ENCODE measurements at regions not wholly inside any gene's neighbourhood (a gene's known extent, or its start where the extent isn't known, plus 50 kb on each side); places are given as distances from the start of the nearest gene placed in this dataset.
A peak's percentile ranks its signal among the peaks of the same experiment; 100 is the strongest.

GRCh38 chr2:41985573-41986095, 62.2 kb upstream of the PKDCC start:
- WGBS = 90% methylated on average over 5 of the region's 5 CpGs
- H3K9ac ChIP-seq (ENCODE audit: low read depth in 1 of 2, low read length in 2 of 2) = no peak overlapping the region

DNA sequence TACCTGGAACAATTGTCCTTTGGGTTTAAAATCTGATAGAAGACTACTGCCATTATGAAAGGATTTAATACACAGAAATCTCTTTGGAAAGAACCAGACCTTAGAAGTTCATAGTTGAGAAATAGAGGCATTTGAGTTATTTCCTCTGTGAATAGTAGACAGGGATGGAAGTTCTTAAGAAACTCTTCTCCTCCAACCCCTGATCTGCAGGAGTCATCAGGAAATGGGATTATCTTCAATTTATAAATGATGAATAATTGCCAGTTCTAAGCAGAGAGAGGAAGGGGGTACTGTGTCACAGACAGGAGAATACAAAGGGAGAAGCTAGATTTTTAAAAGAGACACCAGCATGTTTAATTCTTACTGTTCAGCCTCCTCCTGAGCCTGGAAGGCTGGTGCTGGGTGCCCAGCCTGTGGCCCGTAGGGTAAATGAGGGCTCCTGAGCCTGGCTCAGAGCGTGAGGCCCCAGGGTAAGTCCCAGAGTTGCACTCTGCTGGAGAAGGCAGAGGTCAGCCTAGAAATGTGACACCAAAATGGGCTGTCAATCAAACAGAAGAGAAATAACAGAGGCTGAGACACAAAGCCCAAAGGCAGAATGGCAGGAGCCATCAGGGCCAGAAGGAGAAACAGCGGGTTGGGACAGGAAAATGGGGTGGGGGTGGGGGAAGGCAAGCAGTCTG, 58.2 kb upstream of the PKDCC start:
- DNase-seq (ENCODE audit: low spot score) = no peak
- Histone ChIP-seq H3K27me3 (ENCODE audit: control insufficient read depth in 4 of 4, insufficient read depth in 4 of 4, low read length in 3 of 4) (no peaks in the 10 kb centered on the region), H3K4me1 (ENCODE audit: control insufficient read depth in 4 of 4, insufficient read depth in 4 of 4, low read length in 3 of 4) (no peaks in the 10 kb centered on the region), H3K4me3 (ENCODE audit: low read depth in 1 of 3, low read length in 3 of 3) (no peak overlapping the region), H3K9ac (ENCODE audit: low read depth in 1 of 2, low read length in 2 of 2) (no peak overlapping the region), H3K36me3 (ENCODE audit: control insufficient read depth in 4 of 4, insufficient read depth in 3 of 4, low read depth in 1 of 4, low read length in 3 of 4) (no peaks in the 10 kb centered on the region), H3K27ac (ENCODE audit: low read depth in 1 of 2, low read length in 2 of 2) (peak overlapping the region in 1 of 2 donors; percentile 37), H3K9me3 (ENCODE audit: control insufficient read depth in 4 of 4, low read length in 3 of 4) (no peaks in the 10 kb centered on the region)
- 84% methylated on average over 3 of the region's 3 CpGs for WGBS
- TF ChIP-seq, protein P1, sequence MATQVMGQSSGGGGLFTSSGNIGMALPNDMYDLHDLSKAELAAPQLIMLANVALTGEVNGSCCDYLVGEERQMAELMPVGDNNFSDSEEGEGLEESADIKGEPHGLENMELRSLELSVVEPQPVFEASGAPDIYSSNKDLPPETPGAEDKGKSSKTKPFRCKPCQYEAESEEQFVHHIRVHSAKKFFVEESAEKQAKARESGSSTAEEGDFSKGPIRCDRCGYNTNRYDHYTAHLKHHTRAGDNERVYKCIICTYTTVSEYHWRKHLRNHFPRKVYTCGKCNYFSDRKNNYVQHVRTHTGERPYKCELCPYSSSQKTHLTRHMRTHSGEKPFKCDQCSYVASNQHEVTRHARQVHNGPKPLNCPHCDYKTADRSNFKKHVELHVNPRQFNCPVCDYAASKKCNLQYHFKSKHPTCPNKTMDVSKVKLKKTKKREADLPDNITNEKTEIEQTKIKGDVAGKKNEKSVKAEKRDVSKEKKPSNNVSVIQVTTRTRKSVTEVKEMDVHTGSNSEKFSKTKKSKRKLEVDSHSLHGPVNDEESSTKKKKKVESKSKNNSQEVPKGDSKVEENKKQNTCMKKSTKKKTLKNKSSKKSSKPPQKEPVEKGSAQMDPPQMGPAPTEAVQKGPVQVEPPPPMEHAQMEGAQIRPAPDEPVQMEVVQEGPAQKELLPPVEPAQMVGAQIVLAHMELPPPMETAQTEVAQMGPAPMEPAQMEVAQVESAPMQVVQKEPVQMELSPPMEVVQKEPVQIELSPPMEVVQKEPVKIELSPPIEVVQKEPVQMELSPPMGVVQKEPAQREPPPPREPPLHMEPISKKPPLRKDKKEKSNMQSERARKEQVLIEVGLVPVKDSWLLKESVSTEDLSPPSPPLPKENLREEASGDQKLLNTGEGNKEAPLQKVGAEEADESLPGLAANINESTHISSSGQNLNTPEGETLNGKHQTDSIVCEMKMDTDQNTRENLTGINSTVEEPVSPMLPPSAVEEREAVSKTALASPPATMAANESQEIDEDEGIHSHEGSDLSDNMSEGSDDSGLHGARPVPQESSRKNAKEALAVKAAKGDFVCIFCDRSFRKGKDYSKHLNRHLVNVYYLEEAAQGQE (IDR thresholded peaks at IDR 0.05) = no peak
- TF ChIP-seq HNF4G (IDR thresholded peaks at IDR 0.05) = no peak
- TF ChIP-seq, protein P2, sequence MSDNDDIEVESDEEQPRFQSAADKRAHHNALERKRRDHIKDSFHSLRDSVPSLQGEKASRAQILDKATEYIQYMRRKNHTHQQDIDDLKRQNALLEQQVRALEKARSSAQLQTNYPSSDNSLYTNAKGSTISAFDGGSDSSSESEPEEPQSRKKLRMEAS (IDR thresholded peaks at IDR 0.05) = no peak

More at GRCh38 chr2:41985573-41986095, 62.2 kb upstream of the PKDCC start:
- H3K36me3 ChIP-seq (ENCODE audit: control insufficient read depth in 4 of 4, insufficient read depth in 3 of 4, low read depth in 1 of 4, low read length in 3 of 4) = no peaks in the 10 kb centered on the region
- H3K4me3 ChIP-seq (ENCODE audit: low read depth in 1 of 3, low read length in 3 of 3) = no peak overlapping the region
- no peak overlapping the region for H3K27ac ChIP-seq (ENCODE audit: low read depth in 1 of 2, low read length in 2 of 2)
- no peaks in the 10 kb centered on the region for H3K27me3 ChIP-seq (ENCODE audit: control insufficient read depth in 4 of 4, insufficient read depth in 4 of 4, low read length in 3 of 4)
- H3K4me1 ChIP-seq (ENCODE audit: control insufficient read depth in 4 of 4, insufficient read depth in 4 of 4, low read length in 3 of 4) = no peaks in the 10 kb centered on the region
- TF ChIP-seq, protein P3, sequence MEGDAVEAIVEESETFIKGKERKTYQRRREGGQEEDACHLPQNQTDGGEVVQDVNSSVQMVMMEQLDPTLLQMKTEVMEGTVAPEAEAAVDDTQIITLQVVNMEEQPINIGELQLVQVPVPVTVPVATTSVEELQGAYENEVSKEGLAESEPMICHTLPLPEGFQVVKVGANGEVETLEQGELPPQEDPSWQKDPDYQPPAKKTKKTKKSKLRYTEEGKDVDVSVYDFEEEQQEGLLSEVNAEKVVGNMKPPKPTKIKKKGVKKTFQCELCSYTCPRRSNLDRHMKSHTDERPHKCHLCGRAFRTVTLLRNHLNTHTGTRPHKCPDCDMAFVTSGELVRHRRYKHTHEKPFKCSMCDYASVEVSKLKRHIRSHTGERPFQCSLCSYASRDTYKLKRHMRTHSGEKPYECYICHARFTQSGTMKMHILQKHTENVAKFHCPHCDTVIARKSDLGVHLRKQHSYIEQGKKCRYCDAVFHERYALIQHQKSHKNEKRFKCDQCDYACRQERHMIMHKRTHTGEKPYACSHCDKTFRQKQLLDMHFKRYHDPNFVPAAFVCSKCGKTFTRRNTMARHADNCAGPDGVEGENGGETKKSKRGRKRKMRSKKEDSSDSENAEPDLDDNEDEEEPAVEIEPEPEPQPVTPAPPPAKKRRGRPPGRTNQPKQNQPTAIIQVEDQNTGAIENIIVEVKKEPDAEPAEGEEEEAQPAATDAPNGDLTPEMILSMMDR (IDR thresholded peaks at IDR 0.05; ENCODE audit: low read depth, low read length, missing input control) = no peak
- TF ChIP-seq FOXA1 (IDR thresholded peaks at IDR 0.05) = no peak
- no peaks in the 10 kb centered on the region for H3K9me3 ChIP-seq (ENCODE audit: control insufficient read depth in 4 of 4, low read length in 3 of 4)
- DNase-seq (ENCODE audit: low spot score) = no peak

DNA sequence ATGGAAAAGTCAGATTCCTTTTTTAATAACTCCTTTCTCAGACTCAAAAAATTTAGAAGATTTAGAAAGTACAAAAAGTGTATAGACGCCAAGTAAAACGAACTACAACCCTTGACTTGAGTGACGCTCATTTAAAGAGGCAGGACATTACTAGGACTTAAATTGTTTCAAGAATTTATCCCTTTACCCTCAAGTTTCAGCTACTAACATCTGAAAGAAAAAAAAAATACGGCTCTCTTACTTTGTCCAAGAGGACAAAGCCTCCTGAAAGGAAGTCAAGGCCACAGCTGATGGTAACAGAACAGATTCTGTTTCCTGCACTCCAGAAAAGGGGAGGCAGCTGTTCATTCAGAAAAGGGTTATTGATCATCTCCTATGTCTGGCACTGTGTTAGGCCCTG, 57.6 kb upstream of the PKDCC start:
- H3K4me3 ChIP-seq (ENCODE audit: low read depth in 1 of 3, low read length in 3 of 3) = no peak overlapping the region
- 56% methylated on average over 4 of the region's 4 CpGs for WGBS
- no peak for DNase-seq (ENCODE audit: low spot score)
- TF ChIP-seq ZBTB33 (IDR thresholded peaks at IDR 0.05) = no peak
- TF ChIP-seq FOXA1 (IDR thresholded peaks at IDR 0.05) = no peak
- TF ChIP-seq GABPA (IDR thresholded peaks at IDR 0.05 in 1 of 2, conservative IDR thresholded peaks at IDR 0.05 in 1 of 2) = no peak
- no peak for TF ChIP-seq SP1 (IDR thresholded peaks at IDR 0.05)
- no peak for TF ChIP-seq RAD21 (IDR thresholded peaks at IDR 0.05)
- TF ChIP-seq, protein P2 (IDR thresholded peaks at IDR 0.05) = no peak
- no peak for TF ChIP-seq RXRA (IDR thresholded peaks at IDR 0.05)
- no peak for TF ChIP-seq ATF3 (IDR thresholded peaks at IDR 0.05)
- TF ChIP-seq EGR1 (IDR thresholded peaks at IDR 0.05; ENCODE audit: low read depth in 2 of 2) = no peak
- TF ChIP-seq HNF4G (IDR thresholded peaks at IDR 0.05) = no peak
- TF ChIP-seq, protein P1 (IDR thresholded peaks at IDR 0.05) = no peak
- no peak for TF ChIP-seq HNF4A (conservative IDR thresholded peaks at IDR 0.05)
- no peak for TF ChIP-seq TAF1 (conservative IDR thresholded peaks at IDR 0.05)

More for the DNA sequence above, 57.6 kb upstream of the PKDCC start:
- Histone ChIP-seq H3K27ac (ENCODE audit: low read depth in 1 of 2, low read length in 2 of 2) (no peak overlapping the region), H3K9ac (ENCODE audit: low read depth in 1 of 2, low read length in 2 of 2) (no peak overlapping the region), H3K4me1 (ENCODE audit: control insufficient read depth in 4 of 4, insufficient read depth in 4 of 4, low read length in 3 of 4) (no peaks in the 10 kb centered on the region), H3K9me3 (ENCODE audit: control insufficient read depth in 4 of 4, low read length in 3 of 4) (no peaks in the 10 kb centered on the region), H3K27me3 (ENCODE audit: control insufficient read depth in 4 of 4, insufficient read depth in 4 of 4, low read length in 3 of 4) (no peaks in the 10 kb centered on the region), H3K36me3 (ENCODE audit: control insufficient read depth in 4 of 4, insufficient read depth in 3 of 4, low read depth in 1 of 4, low read length in 3 of 4) (no peaks in the 10 kb centered on the region)
